ENCODE measurements at regions not wholly inside any gene's neighbourhood (a gene's known extent, or its start where the extent isn't known, plus 50 kb on each side); places are given as distances from the start of the nearest gene placed in this dataset.

DNA sequence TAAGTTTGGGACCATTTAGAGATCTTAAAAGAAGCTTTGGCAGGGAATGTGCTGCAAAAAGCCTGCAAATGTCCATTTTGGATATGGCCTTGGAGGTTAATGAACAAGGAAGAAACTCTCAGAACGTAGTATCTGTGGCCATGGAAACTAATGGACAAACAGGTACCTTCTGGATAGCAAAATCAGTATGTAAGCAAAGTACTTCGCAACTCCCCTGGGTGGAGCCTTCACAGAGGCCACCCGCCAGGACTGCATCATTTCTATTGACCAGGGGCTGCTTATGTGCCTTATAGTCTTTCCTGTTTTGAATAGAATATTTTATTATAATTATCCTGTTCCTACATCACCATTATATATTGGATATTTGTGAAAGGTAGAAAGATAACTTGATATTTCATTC lies 510.8 kb upstream of the SYNCRIP start:
- TF ChIP-seq, protein P1, sequence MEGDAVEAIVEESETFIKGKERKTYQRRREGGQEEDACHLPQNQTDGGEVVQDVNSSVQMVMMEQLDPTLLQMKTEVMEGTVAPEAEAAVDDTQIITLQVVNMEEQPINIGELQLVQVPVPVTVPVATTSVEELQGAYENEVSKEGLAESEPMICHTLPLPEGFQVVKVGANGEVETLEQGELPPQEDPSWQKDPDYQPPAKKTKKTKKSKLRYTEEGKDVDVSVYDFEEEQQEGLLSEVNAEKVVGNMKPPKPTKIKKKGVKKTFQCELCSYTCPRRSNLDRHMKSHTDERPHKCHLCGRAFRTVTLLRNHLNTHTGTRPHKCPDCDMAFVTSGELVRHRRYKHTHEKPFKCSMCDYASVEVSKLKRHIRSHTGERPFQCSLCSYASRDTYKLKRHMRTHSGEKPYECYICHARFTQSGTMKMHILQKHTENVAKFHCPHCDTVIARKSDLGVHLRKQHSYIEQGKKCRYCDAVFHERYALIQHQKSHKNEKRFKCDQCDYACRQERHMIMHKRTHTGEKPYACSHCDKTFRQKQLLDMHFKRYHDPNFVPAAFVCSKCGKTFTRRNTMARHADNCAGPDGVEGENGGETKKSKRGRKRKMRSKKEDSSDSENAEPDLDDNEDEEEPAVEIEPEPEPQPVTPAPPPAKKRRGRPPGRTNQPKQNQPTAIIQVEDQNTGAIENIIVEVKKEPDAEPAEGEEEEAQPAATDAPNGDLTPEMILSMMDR (IDR thresholded peaks at IDR 0.05): no peak
- no peak for TF ChIP-seq POLR2A (IDR thresholded peaks at IDR 0.05)
- 65 to 78% (median 72%) methylated on average over 3 of the region's 3 CpGs for WGBS, 4 donors

DNA sequence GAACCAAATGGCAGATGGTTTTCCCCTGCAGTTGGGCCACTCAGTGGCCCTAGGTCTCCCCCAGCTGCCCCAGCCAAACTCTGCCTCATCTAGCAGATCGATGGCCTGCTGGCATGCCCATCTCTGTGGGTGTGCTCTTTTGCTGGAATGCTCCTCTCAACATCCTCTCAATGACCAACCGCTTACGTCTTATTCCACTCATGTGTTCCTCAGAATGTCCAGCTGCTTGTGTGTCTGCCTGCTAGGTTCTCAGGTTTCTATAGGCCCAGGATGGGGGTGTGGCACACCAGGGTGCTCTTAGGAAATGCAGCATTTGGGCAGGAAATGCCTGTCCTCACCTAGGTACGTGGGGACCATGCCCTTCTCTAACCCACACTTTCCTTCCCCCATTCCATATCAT lies 509.9 kb upstream of the SYNCRIP start:
- Histone ChIP-seq H3K27me3 (no peaks in the 10 kb centered on the region), H3K4me1 (no peaks in the 10 kb centered on the region), H3K36me3 (no peaks in the 10 kb centered on the region), H3K9me3 (no peaks in the 10 kb centered on the region), H3K4me3 (no peak overlapping the region), H3K27ac (no peak overlapping the region)
- WGBS, 4 donors: 40 to 59% (median 55%) methylated on average over 4 of the region's 4 CpGs
- TF ChIP-seq, protein P1 (IDR thresholded peaks at IDR 0.05): no peak
- no peak for TF ChIP-seq POLR2A (IDR thresholded peaks at IDR 0.05)
- DNase-seq (no peak), ATAC-seq (no peak)
- intact Hi-C loops (cut with DNase I): no loop called here

More for the DNA sequence above, 510.8 kb upstream of the SYNCRIP start:
- Histone ChIP-seq H3K4me1 (no peaks in the 10 kb centered on the region), H3K27me3 (no peaks in the 10 kb centered on the region), H3K36me3 (no peaks in the 10 kb centered on the region), H3K4me3 (no peak overlapping the region), H3K27ac (no peak overlapping the region), H3K9me3 (no peaks in the 10 kb centered on the region)
- ATAC-seq (no peak), DNase-seq (no peak)
- intact Hi-C loops (cut with DNase I): no loop called here

DNA sequence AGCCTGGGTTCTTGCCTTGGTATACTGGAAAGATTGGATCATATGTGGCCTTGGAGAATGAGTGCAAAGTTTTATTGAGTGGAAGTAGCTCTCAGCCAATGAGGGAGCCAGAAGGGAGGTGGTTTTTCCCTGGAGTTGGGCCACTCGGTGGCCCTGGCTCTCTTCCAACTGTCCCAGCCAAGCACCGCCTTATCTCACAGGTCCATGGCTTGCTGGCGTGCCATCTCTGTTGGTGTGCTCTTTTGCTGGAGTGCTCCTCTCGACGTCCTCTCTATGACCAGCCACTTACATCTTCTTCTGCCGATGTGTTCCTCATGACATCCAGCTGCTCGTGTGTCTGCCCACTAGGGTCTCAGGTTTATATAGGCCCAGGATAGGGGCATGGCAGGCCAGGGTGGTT lies 505.9 kb upstream of the SYNCRIP start:
- H3K4me1 ChIP-seq: no peaks in the 10 kb centered on the region
- ATAC-seq (no peak), DNase-seq (no peak)
- TF ChIP-seq, protein P1 (IDR thresholded peaks at IDR 0.05): no peak
- no peak for TF ChIP-seq POLR2A (IDR thresholded peaks at IDR 0.05)
- WGBS, 4 donors: 39 to 49% (median 45%) methylated on average over 7 of the region's 7 CpGs
- H3K27me3 ChIP-seq: no peaks in the 10 kb centered on the region
- H3K36me3 ChIP-seq: no peaks in the 10 kb centered on the region
- no peak overlapping the region for H3K4me3 ChIP-seq
- H3K27ac ChIP-seq: no peak overlapping the region
- intact Hi-C loops (cut with DNase I): no loop called here
- no peaks in the 10 kb centered on the region for H3K9me3 ChIP-seq

DNA sequence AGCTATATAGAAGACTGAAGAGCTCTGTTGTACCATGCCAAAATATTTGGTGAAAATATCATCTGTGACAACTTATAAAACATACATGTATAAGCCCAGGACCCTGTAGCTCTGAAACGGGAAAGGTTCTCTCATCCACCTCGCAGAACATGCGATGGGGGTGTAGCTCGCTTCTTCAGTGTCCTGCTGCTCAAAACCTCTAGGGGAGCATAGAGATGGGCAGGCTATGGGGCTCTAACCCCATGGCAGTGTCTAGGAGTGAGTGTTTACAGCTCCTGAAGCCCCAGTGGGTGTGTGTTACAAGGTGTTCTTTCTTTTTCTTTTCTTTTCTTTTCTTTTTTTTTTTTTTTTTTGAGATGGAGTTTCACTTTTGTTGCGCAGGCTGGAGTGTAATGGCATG lies 505.2 kb upstream of the SYNCRIP start:
- no peaks in the 10 kb centered on the region for H3K4me1 ChIP-seq
- peaks cover 0 to 4% (median 0%) of the 10 kb centered on the region in 12 donors for H3K9me3 ChIP-seq
- no peaks in the 10 kb centered on the region for H3K27me3 ChIP-seq
- ATAC-seq (no peak), DNase-seq (no peak)
- intact Hi-C loops (cut with DNase I): no loop called here
- no peak overlapping the region for H3K4me3 ChIP-seq
- TF ChIP-seq, protein P1 (IDR thresholded peaks at IDR 0.05): no peak
- TF ChIP-seq POLR2A (IDR thresholded peaks at IDR 0.05): no peak
- no peaks in the 10 kb centered on the region for H3K36me3 ChIP-seq
- H3K27ac ChIP-seq: no peak overlapping the region
- WGBS, 4 donors: 75 to 83% (median 80%) methylated on average over 5 of the region's 5 CpGs
